B cell (primary cell): ENCODE measurements at regions not wholly inside any gene's neighbourhood (a gene's known extent, or its start where the extent isn't known, plus 50 kb on each side); places are given as distances from the start of the nearest gene placed in this dataset.

ENCODE experiments used
- ATAC-seq: fragments of 200-7000 bp; cut with Tn5 transposase; one replicate; pipeline ENCODE4 v1.10.0; 2021; ENCODE audit warnings: low read depth, mild to moderate bottlenecking, moderate number of reproducible peaks, moderate library complexity
- CTCF ChIA-PET: fragments of 350-600 bp; sonication (Branson Sonifier 250); formaldehyde crosslinking; loops from one replicate; lab custom pipeline; 2021; ENCODE audit warnings: antibody characterized with exemption, inconsistent platforms; lab: Charles Lee
- POLR2A ChIA-PET: fragments of 350-600 bp; sonication (Branson Sonifier 250); formaldehyde crosslinking; loops from one replicate; lab custom pipeline; 2021; ENCODE audit warnings: antibody characterized with exemption; lab: Charles Lee
- DNase-seq: peaks from one replicate; pipeline ENCODE4 v3.0.0; 2013
- H2AFZ ChIP-seq: 2 replicates; pipeline ENCODE4 v1.6.1; 2012; ENCODE audit warnings: mild to moderate bottlenecking, low read depth, low read length; ENCODE audit not compliant: insufficient read depth, poor library complexity, severe bottlenecking
- H3K27ac ChIP-seq, 2 donors: 1 replicate in 1 of 2; 2 replicates in 1 of 2; pipeline ENCODE4 v1.5.1; 2012 to 2013; ENCODE audit warnings: low read length in 2 of 2, mild to moderate bottlenecking in 2 of 2, moderate library complexity in 1 of 2
- H3K27me3 ChIP-seq, 4 experiments: fragments of 200-600 bp in 1 of 4; sonication (generic) in 1 of 4; replicated peaks in 1 of 4; 1 replicate in 2 of 4; 2 replicates in 2 of 4; pipeline versions ENCODE4 v1.6.1 to v1.7.0; 2013 to 2016; ENCODE audit warnings: low read length in 3 of 4, mild to moderate bottlenecking in 2 of 4, mixed read lengths in 1 of 4, moderate library complexity in 1 of 4; ENCODE audit not compliant: insufficient read depth in 4 of 4, control insufficient read depth in 3 of 4; ENCODE audit errors: control extremely low read depth in 1 of 4
- H3K36me3 ChIP-seq, 2 experiments: replicated peaks in 1 of 2; 1 replicate in 1 of 2; 2 replicates in 1 of 2; pipeline versions ENCODE4 v1.6.1 to v1.7.1; 2013; ENCODE audit warnings: low read length in 1 of 2; ENCODE audit not compliant: insufficient read depth in 2 of 2, control insufficient read depth in 1 of 2; ENCODE audit errors: control extremely low read depth in 1 of 2, extremely low read depth in 1 of 2
- H3K4me1 ChIP-seq, 2 donors: fragments of 200-600 bp in 1 of 2; sonication (generic) in 1 of 2; 1 replicate in 1 of 2; 2 replicates in 1 of 2; pipeline versions ENCODE4 v1.5.1 to v1.6.1; 2013 to 2017; ENCODE audit warnings: low read length in 2 of 2; ENCODE audit not compliant: control insufficient read depth in 2 of 2, insufficient read depth in 2 of 2
- H3K4me2 ChIP-seq: replicated peaks from 2 replicates; pipeline ENCODE3; 2012; ENCODE audit warnings: mild to moderate bottlenecking, low read depth, low read length; ENCODE audit not compliant: poor library complexity, severe bottlenecking
- H3K4me3 ChIP-seq, 5 experiments: fragments of 200-600 bp in 1 of 5; sonication (generic) in 1 of 5; 1 replicate in 3 of 5; 2 replicates in 2 of 5; pipeline versions ENCODE4 v1.5.1 to v1.7.0; 2011 to 2016; ENCODE audit warnings: low read length in 4 of 5, mild to moderate bottlenecking in 4 of 5, low read depth in 2 of 5, control low read depth in 1 of 5, moderate library complexity in 1 of 5; ENCODE audit not compliant: insufficient read depth in 1 of 5; ENCODE audit errors: control extremely low read depth in 1 of 5, extremely low read depth in 1 of 5
- H3K79me2 ChIP-seq: fragments of 200-600 bp; sonication (generic); one replicate; pipeline ENCODE4 v1.6.0; 2016; ENCODE audit warnings: low read length; ENCODE audit not compliant: control insufficient read depth, insufficient read depth
- H3K9ac ChIP-seq: fragments of 200-600 bp; sonication (generic); 2 replicates; pipeline ENCODE4 v1.6.1; 2017; ENCODE audit warnings: mild to moderate bottlenecking, low read length, moderate library complexity
- H3K9me3 ChIP-seq, 3 donors: one replicate each; pipeline versions ENCODE4 v1.6.1 to v1.7.1; 2013; ENCODE audit warnings: low read length in 2 of 3; ENCODE audit not compliant: control insufficient read depth in 2 of 3, insufficient read depth in 1 of 3; ENCODE audit errors: control extremely low read depth in 1 of 3
- H4K20me1 ChIP-seq: 2 replicates; pipeline ENCODE4 v1.6.0; 2012; ENCODE audit warnings: mild to moderate bottlenecking, low read length; ENCODE audit not compliant: insufficient read depth, control insufficient read depth, poor library complexity, severe bottlenecking
- H3K27ac Mint-ChIP-seq: one replicate; pipeline ENCODE4 v1.8.0; 2021; ENCODE audit warnings: mixed read lengths
- H3K27me3 Mint-ChIP-seq: one replicate; pipeline ENCODE4 v1.8.0; 2021; ENCODE audit warnings: mixed read lengths
- H3K4me1 Mint-ChIP-seq: one replicate; pipeline ENCODE4 v1.8.0; 2021; ENCODE audit warnings: mixed read lengths
- H3K4me3 Mint-ChIP-seq: one replicate; pipeline ENCODE4 v1.8.0; 2021; ENCODE audit warnings: mixed read lengths
- H3K9me3 Mint-ChIP-seq: one replicate; pipeline ENCODE4 v1.8.0; 2022; ENCODE audit warnings: mixed read lengths; ENCODE audit not compliant: insufficient read depth
- EZH2 ChIP-seq: IDR thresholded peaks from 2 replicates; pipeline ENCODE4 v1.6.1; 2012; ENCODE audit warnings: borderline replicate concordance, low read depth, mild to moderate bottlenecking, moderate library complexity, low read length; ENCODE audit not compliant: insufficient read depth, poor library complexity, severe bottlenecking
- WGBS: methylation state at CpG from one replicate; pipeline ENCODE4 v1.1.5; 2013; ENCODE audit warnings: missing lambda C conversion rate; ENCODE audit not compliant: insufficient coverage; 5-methylcytosine and 5-hydroxymethylcytosine counted together
- intact Hi-C: fragments of 100-400 bp; cut with micrococcal nuclease; formaldehyde crosslinking; loops from one replicate; pipeline ENCODE4 v1.10.0; 2022
- TF ChIP-seq, protein P1 (sequence below): fragments of 200-600 bp; IDR thresholded peaks from one replicate; pipeline ENCODE4 v1.8.0; 2022; ENCODE audit warnings: antibody characterized with exemption, mild to moderate bottlenecking

DNA sequence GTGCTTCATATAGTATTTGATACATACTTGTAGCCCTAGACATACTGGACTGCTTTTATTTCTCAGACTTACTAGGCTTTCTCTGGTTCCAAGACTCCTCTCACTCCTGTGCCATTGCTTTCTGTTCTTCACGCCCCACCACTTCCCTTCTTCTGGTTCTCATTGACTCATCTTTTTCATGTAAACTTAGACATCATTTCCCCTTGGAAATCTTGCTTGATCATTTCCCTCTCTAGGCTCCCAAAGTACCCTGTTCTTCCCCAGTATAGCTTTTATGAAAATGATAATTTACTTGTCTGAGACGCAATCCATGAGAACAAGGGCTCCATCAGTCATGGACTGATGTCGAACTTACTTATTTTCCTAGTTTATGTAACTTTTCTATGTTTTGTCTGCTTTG is 83.5 kb downstream of the TLR4 start:
- peaks cover 10 to 15% of the 10 kb centered on the region in 2 donors for H3K4me1 ChIP-seq
- no CpG with 5 or more reads among the region's 3 CpGs for WGBS

DNA sequence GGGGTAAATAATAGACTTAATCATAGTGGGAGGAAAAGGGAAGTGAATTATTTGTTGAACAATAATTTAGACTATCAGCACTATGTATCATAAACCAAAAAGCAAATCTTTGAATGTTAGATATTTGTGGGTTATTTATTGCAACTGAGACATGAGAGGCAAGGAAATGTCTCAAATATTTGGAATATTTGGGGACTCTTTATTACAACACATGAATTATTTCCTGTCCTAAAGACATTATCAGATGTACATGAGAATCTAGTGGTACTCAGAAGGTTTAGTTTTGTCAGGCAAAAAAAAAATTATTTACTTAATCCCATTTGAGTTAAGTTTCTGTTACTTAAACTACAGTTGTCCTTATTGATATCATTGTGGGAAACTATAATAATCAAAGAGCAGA is 91.1 kb downstream of the TLR4 start:
- no peak for TF ChIP-seq EZH2
- TF ChIP-seq, protein P1, sequence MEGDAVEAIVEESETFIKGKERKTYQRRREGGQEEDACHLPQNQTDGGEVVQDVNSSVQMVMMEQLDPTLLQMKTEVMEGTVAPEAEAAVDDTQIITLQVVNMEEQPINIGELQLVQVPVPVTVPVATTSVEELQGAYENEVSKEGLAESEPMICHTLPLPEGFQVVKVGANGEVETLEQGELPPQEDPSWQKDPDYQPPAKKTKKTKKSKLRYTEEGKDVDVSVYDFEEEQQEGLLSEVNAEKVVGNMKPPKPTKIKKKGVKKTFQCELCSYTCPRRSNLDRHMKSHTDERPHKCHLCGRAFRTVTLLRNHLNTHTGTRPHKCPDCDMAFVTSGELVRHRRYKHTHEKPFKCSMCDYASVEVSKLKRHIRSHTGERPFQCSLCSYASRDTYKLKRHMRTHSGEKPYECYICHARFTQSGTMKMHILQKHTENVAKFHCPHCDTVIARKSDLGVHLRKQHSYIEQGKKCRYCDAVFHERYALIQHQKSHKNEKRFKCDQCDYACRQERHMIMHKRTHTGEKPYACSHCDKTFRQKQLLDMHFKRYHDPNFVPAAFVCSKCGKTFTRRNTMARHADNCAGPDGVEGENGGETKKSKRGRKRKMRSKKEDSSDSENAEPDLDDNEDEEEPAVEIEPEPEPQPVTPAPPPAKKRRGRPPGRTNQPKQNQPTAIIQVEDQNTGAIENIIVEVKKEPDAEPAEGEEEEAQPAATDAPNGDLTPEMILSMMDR: no peak
- H3K9me3 ChIP-seq: no peaks in the 10 kb centered on the region
- POLR2A ChIA-PET: no interaction called here
- ATAC-seq (no peak), DNase-seq (no peak)
- Mint-ChIP-seq H3K9me3 (peaks cover 2% of the 10 kb centered on the region), H3K4me1 (no peaks in the 10 kb centered on the region), H3K27me3 (peaks cover 40% of the 10 kb centered on the region), H3K27ac (no peak overlapping the region), H3K4me3 (no peak overlapping the region)
- no peak overlapping the region for H3K9ac ChIP-seq
- H2AFZ ChIP-seq: no peak overlapping the region
- H3K4me2 ChIP-seq: no peak overlapping the region
- no peaks in the 10 kb centered on the region for H3K79me2 ChIP-seq
- H4K20me1 ChIP-seq: no peaks in the 10 kb centered on the region
- H3K36me3 ChIP-seq: no peaks in the 10 kb centered on the region
- no peak overlapping the region for H3K4me3 ChIP-seq
- no peak overlapping the region for H3K27ac ChIP-seq
- H3K4me1 ChIP-seq: no peaks in the 10 kb centered on the region
- CTCF ChIA-PET: no interaction called here
- intact Hi-C loops: no loop called here
- peaks cover 0 to 5% (median 1%) of the 10 kb centered on the region in 4 experiments for H3K27me3 ChIP-seq

More for the DNA sequence above, 83.5 kb downstream of the TLR4 start:
- Histone ChIP-seq H3K9me3 (peaks cover 0 to 3% (median 2%) of the 10 kb centered on the region in 3 donors), H3K79me2 (no peaks in the 10 kb centered on the region), H3K4me3 (no peak overlapping the region), H2AFZ (no peak overlapping the region), H3K27ac (no peak overlapping the region), H4K20me1 (no peaks in the 10 kb centered on the region), H3K27me3 (no peaks in the 10 kb centered on the region), H3K36me3 (no peaks in the 10 kb centered on the region), H3K4me2 (no peak overlapping the region), H3K9ac (no peak overlapping the region)
- DNase-seq: no peak
- Mint-ChIP-seq H3K27me3 (no peaks in the 10 kb centered on the region), H3K9me3 (peaks cover 2% of the 10 kb centered on the region), H3K4me3 (no peak overlapping the region), H3K27ac (no peak overlapping the region), H3K4me1 (no peaks in the 10 kb centered on the region)
- no peak for TF ChIP-seq EZH2
- TF ChIP-seq, protein P1: no peak
- ATAC-seq: no peak
- ChIA-PET CTCF (no interaction called here), POLR2A (no interaction called here)
- intact Hi-C loops: no loop called here
